GM18867 (cell line): ENCODE measurements at regions not wholly inside any gene's neighbourhood (a gene's known extent, or its start where the extent isn't known, plus 50 kb on each side); places are given as distances from the start of the nearest gene placed in this dataset.
A peak's percentile ranks its signal among the peaks of the same experiment; 100 is the strongest.

Experiments used
- ATAC-seq: cut with Tn5 transposase; IDR thresholded peaks from one replicate; pipeline ENCODE4 v1.9.1; 2021; ENCODE audit warnings: mild to moderate bottlenecking, moderate library complexity; ENCODE audit not compliant: unreplicated experiment

GRCh38 chr6:163946437-163946836, 531.9 kb downstream of the QKI start:
- ATAC-seq, result peak; percentile 23

GRCh38 chr6:163945808-163946207, 531.3 kb downstream of the QKI start:
- ATAC-seq, result peak; percentile 24

DNA sequence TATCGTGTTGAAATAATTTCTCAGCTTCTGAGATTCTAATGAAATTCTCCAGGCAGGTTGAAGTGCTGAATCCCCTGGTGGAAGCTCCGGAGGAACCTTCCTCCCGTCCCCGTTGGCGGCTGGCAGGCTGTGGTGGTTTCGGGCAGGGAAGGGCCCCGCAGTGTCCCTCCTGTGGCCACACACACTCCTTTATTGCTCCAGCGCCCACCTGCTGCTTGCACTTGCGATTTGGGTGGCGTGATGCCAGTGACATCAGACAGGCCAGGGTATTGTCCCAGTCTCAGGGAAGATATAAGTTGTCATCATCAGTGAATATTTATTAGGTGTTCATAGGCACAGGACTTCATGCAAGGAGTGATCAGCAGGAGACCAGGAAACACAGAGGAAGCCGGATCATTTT, 530.4 kb downstream of the QKI start:
- ATAC-seq, result no peak

GRCh38 chr6:163943607-163944385, 529.3 kb downstream of the QKI start:
- ATAC-seq, result no peak

DNA sequence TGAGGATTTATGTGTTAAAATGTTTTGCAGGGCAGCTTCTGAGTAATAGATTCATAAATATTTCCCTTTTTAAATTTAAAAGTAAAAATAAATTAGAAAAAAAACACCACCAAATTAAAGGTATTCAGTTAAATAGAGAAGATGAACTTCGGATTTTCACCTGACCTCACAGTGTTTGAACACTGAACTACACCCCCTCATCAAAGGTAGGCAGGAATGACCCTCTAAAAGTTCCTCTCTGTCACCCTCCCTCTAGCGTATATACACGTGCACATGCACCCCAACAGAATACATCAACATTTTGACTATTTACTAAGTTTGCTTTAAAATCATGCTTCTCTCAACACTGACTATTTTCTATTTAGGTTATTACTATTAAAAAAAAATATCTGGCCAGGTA, 528.3 kb downstream of the QKI start:
- no peak for ATAC-seq

GRCh38 chr6:163941624-163941976, 527.1 kb downstream of the QKI start:
- ATAC-seq, result no peak

DNA sequence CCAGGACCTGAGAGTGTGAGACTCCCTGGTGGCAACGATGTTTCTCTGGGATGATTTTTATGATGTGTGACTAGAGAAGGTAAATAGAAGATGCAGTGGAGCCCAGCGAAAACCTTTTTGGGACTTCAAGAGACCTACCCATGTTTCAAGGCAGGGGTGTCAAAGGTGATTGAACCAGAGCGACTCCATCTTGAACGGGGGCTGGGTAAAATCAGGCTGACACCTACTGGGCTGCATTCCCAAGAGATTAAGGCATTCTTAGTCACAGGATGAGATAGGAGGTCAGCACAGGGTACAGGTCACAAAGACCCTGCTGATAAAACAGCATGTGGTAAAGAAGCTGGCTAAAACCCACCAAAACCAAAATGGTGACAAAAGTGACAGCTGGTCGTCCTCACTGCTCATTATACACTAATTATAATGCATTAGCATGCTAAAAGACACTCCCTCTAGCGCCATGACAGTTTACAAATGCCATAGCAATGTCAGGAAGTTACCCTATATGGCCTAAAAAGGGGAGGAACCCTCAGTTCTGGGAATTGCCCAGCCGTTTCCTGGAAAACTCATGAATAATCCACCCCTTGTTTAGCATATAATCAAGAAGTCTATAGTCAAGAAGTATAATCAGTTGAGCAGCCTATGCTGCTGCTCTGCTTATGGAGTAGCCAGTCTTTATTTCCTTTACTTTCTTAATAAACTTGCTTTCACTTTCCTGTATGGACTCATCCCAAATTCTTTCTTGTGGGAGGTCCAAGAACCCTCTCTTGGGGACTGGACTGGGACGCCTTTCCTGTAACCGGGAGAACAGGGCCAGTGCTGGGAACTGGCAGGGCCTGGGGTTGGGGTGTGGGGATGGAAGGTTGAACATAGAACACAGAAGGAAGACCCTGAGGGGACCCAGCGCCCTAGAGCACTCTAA, 526.4 kb downstream of the QKI start:
- no peak for ATAC-seq

- no peak for ATAC-seq
These were observed 522.6 kb downstream of the QKI start for GRCh38 chr6:163937071-163937470.

GRCh38 chr6:163935158-163935762, 520.7 kb downstream of the QKI start:
- no peak for ATAC-seq

DNA sequence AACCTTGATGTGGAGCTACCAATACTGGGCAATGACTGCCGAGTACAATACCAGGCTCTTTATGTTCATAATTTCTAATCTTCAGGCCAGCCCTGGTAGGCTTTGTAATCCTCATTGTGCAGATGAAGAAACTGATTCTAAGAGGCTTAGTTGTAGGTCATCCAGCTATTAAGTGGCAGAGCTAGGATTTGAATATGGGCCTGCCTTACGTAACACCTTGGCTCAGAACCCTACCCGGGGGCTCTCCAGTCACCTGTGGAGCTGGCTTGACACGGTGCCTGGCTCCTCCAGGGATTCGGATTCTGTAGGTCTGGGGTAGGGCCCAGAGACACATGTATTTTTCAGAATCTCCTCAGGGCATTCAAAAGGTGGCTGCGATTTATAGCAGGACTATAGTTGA, 515.5 kb downstream of the QKI start:
- ATAC-seq, result no peak

DNA sequence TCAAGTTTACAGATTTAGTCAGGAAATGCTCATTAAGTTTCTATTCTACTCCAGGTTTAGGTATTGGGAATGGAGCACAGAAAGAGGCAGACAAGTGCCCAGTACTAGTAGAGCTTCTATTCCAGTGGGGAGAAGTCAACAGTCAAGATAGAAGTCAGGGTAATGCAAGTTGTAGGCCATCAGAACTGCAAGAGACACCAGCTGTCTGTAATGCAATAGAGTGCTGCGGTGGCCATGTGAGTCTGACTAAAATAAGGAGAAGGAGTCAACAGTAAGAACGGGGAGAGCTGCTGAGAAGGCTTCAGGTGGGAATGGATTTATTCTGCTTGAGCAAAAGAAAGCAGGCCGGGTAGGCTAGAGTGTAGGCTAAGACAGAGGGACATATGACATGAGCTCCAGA, 515.0 kb downstream of the QKI start:
- ATAC-seq, result no peak

DNA sequence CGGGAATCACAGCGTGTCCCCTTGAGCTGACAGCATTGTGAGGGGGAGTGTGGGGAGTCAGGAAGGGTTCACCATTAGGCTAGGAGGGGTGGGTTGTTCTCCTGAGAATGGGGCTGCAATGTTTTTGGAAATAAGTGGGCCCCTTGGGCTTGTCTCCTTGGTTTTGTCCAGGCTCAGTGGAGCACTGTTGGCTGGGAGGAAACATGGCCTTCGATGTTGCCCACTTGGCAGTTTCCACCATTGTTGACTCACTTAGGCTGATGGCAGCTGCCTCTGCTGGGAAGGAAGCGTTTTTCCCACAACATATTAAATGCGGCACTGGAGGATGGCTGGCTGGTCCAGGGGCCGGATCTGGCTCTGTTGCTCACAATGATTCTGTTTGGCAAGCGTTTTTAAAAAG, 512.1 kb downstream of the QKI start:
- ATAC-seq, result no peak

GRCh38 chr6:163925839-163926238, 511.3 kb downstream of the QKI start:
- ATAC-seq, result no peak

- no peak for ATAC-seq
These were observed 509.3 kb downstream of the QKI start for GRCh38 chr6:163923658-163924411.

- no peak for ATAC-seq
These were observed 508.0 kb downstream of the QKI start for GRCh38 chr6:163922562-163922961.

- no peak for ATAC-seq
These were observed 505.1 kb downstream of the QKI start for GRCh38 chr6:163919652-163920051.

DNA sequence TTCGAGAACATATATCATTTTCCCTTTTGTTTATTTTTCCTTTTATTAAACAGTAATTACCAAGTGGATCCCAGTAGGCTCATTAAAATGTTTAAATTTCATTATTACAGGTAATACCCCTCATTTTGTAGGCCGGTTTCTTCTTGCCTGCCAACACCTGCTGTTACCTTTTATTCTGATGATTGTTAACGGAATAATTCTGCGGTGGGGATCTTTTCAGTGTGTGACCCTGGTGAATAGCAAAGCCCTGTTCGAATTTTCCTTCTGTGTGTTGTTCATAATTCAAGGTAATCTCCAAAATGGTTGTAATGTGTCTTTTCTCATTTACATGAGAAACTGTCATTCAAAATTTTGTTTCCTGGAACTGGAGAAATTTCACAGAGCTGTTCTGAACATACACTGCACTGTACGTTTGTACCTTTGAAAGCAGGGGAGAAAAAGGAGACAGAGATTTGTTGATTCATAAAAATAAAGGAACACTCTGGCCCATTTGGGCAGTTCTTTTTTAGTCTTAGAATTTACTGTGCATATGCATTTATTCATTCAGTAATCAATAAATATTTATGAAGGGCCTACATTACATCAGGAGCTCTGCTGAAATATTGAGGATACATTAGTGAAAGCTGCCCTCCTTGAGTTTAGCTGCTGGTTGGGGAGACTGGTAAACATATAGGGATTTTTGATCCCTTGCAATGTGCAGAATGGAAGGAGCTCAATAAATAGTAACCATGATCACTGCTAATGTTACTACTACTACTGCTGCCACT, 502.0 kb downstream of the QKI start:
- ATAC-seq, result no peak

- ATAC-seq, result no peak
These were observed 500.6 kb downstream of the QKI start for GRCh38 chr6:163915131-163915530.

- ATAC-seq, result no peak
These were observed 498.5 kb downstream of the QKI start for GRCh38 chr6:163913045-163913444.

DNA sequence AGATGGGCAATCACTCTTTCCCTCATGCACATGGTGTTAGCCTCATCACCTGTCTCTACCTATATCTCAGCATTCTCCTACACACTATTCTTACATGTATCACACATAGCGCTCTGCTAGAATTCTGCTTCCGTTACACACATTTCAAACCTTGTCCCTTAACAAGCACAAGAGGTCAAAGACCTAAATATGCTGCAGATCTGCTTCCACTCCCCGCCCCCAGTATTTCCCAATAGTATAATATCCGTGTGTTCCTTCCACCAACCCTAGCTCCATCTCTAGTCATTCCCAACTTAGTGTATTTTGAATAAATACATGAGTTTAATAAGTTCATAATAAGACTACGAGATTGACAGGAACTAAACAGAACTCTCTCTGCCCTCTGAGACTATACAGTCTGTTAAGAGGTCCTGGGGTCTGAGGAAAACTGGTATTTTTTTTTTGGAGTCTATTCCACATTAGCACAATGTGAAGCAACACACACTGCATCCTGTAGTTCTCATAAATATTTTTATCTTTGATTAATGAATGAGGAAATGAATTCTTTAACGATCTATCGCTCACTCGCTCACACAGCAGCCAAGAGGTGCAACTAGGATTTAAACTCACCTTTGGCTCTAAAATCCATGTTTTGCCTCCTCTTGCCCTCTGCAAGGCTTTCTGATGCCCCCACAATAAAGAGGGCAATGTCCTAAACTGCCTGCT, 491.6 kb downstream of the QKI start:
- ATAC-seq, result no peak
